Heart right ventricle (tissue), 16 donors: ENCODE measurements at regions not wholly inside any gene's neighbourhood (a gene's known extent, or its start where the extent isn't known, plus 50 kb on each side); places are given as distances from the start of the nearest gene placed in this dataset.

Source experiments
- ATAC-seq, 8 donors: fragments of 200-7000 bp; cut with Tn5 transposase; one replicate each; pipeline ENCODE4 v1.9.1; 2020; ENCODE audit warnings: mild to moderate bottlenecking in 8 of 8, moderate library complexity in 8 of 8, moderate number of reproducible peaks in 1 of 8
- DNase-seq, 2 donors: peaks; one replicate each; pipeline ENCODE4 v3.0.0-alpha.2; 2020
- H3K27ac ChIP-seq, 10 donors: fragments of 200-600 bp; sonication (generic) in 2 of 10; one replicate each; pipeline versions ENCODE4 v1.5.0 to v1.8.0; 2020 to 2022; ENCODE audit warnings: mild to moderate bottlenecking in 3 of 10
- H3K27me3 ChIP-seq, 7 donors: fragments of 200-600 bp; one replicate each; pipeline ENCODE4 v1.8.0; 2021 to 2022; ENCODE audit warnings: mild to moderate bottlenecking in 2 of 7
- H3K36me3 ChIP-seq, 9 donors: fragments of 200-600 bp; sonication (generic) in 1 of 9; one replicate each; pipeline versions ENCODE4 v1.5.0 to v1.8.0; 2020 to 2022; ENCODE audit warnings: mild to moderate bottlenecking in 2 of 9
- H3K4me1 ChIP-seq, 9 donors: fragments of 200-600 bp; sonication (generic) in 1 of 9; one replicate each; pipeline versions ENCODE4 v1.5.0 to v1.8.0; 2020 to 2022; ENCODE audit warnings: mild to moderate bottlenecking in 4 of 9
- H3K4me3 ChIP-seq, 10 donors: fragments of 200-600 bp; sonication (generic) in 2 of 10; one replicate each; pipeline versions ENCODE4 v1.5.0 to v1.8.0; 2020 to 2022; ENCODE audit warnings: mild to moderate bottlenecking in 7 of 10, moderate library complexity in 2 of 10
- H3K9me3 ChIP-seq, 11 donors: fragments of 200-600 bp in 10 of 11; sonication (generic) in 2 of 11; one replicate each; pipeline versions ENCODE4 v1.5.0 to v1.8.0; 2013 to 2022; ENCODE audit warnings: mild to moderate bottlenecking in 2 of 11, control low read depth in 1 of 11, moderate library complexity in 1 of 11
- CTCF ChIP-seq, 9 donors: fragments of 200-600 bp; sonication (generic) in 2 of 9; IDR thresholded peaks; one replicate each; pipeline versions ENCODE4 v1.5.0 to v1.8.0; 2021 to 2022; ENCODE audit warnings: antibody characterized with exemption in 9 of 9, mild to moderate bottlenecking in 5 of 9, moderate library complexity in 1 of 9
- WGBS, 2 donors: extraction: QIAGEN DNeasy Blood & Tissue Kit; methylation state at CpG; one replicate each; pipeline ENCODE4 v1.1.7; 2013; ENCODE audit warnings: inconsistent platforms in 1 of 2; 5-methylcytosine and 5-hydroxymethylcytosine counted together
- intact Hi-C, 10 donors: fragments of 100-400 bp; cut with DNase I; formaldehyde crosslinking; loops; one replicate each; pipeline versions ENCODE4 v1.11.1 to v1.14.2; 2022
- donor health status: Arrhythmogenic right ventricular cardiomyopathy.
- donor health status: ischemic (EF 13 %, LVEDD 7.1; RV severe dilation, severe dysfunction).
- donor health status: healthy with polysubstance abuse.
- donor health status: DM: no; HTN: yes; CAD: no.
- donor health status: DM: no; HTN: no; CAD: no.
- donor health status: ischemic (EF 25% LVEDD 6.9; RV normal size, moderate dysfunction).
- donor health status: ischemic (EF 25% LVEDD 5.7; RV mildly dilated, moderate dysfunction).
- donor health status: healthy.
- donor health status: DM: yes; HTN: yes; CAD: no.
- donor health status: Ischemic cardiomyopathy.
- donor health status: ischemic (EF 35%, LVEDD 5.7; RV mildly dilated, moderate dysfunction).
- donor health status: nonischemic (EF 11% LVEDD 7.7; RV severe dilation, severe dysfunction).
- donor health status: DM: yes; HTN: yes; CAD: no.
- donor health status: PGD.
- donor health status: ischemic (EF 29% LVEDD 5.4; RV normal size, mild dysfunction).
- donor health status: nonischemic (EF 23%, LVEDD 6.1; RV moderate dilation, normal function).

DNA sequence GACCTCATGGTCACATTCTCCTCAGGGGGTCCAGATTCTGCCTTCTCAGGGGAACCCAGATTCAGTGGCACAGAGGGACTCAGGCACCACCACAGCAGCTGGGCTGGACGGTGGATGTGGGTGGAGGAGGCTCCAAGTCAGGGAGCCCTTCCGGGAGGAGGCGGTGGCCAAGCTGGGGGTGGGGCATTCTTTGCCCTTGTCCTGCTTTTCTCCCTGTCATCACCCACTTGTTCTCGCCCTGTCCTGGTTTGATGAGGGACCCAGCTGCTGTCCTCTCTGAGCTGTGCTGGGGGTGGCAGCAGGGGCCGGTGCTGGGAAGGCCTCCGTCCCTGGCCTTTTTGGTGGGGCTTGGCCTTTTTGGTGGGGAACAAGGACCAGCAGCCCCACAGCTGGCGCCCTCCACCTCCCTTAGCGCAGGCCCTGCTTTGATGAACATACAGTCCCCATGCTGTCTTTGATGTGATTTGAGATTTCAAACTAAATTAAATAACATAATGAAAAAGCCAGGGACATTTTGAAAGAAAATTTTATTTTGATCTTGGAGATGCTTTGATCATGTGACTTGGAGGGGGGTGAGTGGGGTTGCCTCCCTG is 1168.2 kb downstream of the BRD1 start:
- Histone ChIP-seq H3K27me3 (peaks cover 0 to 6% (median 0%) of the 10 kb centered on the region in 7 donors), H3K4me1 (no peaks in the 10 kb centered on the region), H3K9me3 (peaks cover 0 to 29% (median 5%) of the 10 kb centered on the region in 11 donors), H3K36me3 (no peaks in the 10 kb centered on the region), H3K4me3 (no peak overlapping the region), H3K27ac (no peak overlapping the region)
- DNase-seq, result peak in 1 of 2 donors; percentile 31
- 34 to 43% methylated on average over 8 of the region's 8 CpGs for WGBS, 2 donors
- ATAC-seq, result peak in 4 of 8 donors; percentile 37 to 70 (median 52)
- intact Hi-C loops, result no loop called here
- no peak for TF ChIP-seq CTCF (IDR thresholded peaks at IDR 0.05)

DNA sequence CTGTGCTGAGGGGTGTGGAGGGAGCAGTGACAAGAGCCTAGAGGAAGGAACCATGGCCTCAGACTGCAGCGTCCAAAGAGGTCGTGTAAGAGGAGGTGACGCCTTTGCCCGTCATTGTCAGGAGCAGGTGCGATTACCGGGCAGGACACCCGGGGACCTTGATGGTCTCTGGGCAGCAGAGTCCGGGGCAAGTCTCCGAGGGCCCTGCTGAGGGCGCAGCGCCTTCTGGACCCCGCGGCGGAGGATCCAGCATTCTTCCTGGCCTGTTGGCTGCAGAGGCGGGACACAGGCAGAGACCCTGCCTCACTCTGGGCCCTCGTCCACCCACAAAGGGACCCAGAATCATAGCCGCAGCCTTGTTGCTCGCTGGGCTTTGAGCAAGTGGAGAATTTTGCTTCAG is 1168.8 kb downstream of the BRD1 start:
- intact Hi-C loops, result no loop called here
- H3K27me3 ChIP-seq, result peaks cover 0 to 6% (median 0%) of the 10 kb centered on the region in 7 donors
- no peak overlapping the region for H3K27ac ChIP-seq
- TF ChIP-seq CTCF (IDR thresholded peaks at IDR 0.05), result no peak
- peaks cover 0 to 23% (median 5%) of the 10 kb centered on the region in 11 donors for H3K9me3 ChIP-seq
- 87 to 90% methylated on average over 18 of the region's 18 CpGs for WGBS, 2 donors
- H3K4me1 ChIP-seq, result no peaks in the 10 kb centered on the region
- no peak overlapping the region for H3K4me3 ChIP-seq
- ATAC-seq (no peak), DNase-seq (no peak)
- H3K36me3 ChIP-seq, result no peaks in the 10 kb centered on the region

GRCh38 chr22:48658246-48658645 is 1169.4 kb downstream of the BRD1 start:
- WGBS, 2 donors, result 85% methylated on average over 15 of the region's 15 CpGs
- Histone ChIP-seq H3K36me3 (no peaks in the 10 kb centered on the region), H3K27ac (no peak overlapping the region), H3K9me3 (peaks cover 0 to 17% (median under 1%) of the 10 kb centered on the region in 11 donors), H3K27me3 (peaks cover 0 to 6% (median 0%) of the 10 kb centered on the region in 7 donors), H3K4me1 (no peaks in the 10 kb centered on the region), H3K4me3 (no peak overlapping the region)
- no peak for TF ChIP-seq CTCF (IDR thresholded peaks at IDR 0.05)
- ATAC-seq (no peak), DNase-seq (no peak)
- intact Hi-C loops, result no loop called here

DNA sequence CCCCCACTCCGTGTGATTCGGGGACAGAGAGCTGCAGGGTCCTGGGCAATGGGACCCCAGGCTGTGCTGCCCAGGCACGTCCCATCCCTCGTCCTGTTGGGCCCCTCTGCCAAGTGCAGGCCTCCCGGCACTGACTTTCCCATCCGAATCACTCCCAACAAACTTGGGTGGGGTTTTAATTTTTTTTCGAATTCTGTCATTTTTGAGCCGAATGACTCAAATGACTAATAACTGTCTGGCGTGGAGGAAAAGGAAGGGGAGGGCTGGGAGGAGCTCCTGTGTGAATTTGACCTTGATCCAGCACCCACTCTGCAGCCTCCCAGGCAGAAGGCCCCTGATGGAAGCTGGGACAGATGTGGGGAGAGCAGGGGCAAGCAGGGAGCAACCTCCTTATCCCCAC is 1173.2 kb downstream of the BRD1 start:
- Histone ChIP-seq H3K36me3 (no peaks in the 10 kb centered on the region), H3K9me3 (peaks cover 0 to 10% (median 0%) of the 10 kb centered on the region in 11 donors), H3K27me3 (peaks cover 0 to 5% (median 0%) of the 10 kb centered on the region in 7 donors), H3K4me1 (no peaks in the 10 kb centered on the region), H3K4me3 (no peak overlapping the region), H3K27ac (peak overlapping the region in 1 of 10 donors; percentile 19)
- no peak for TF ChIP-seq CTCF (IDR thresholded peaks at IDR 0.05)
- ATAC-seq, result peak in 1 of 8 donors; percentile 46
- no peak for DNase-seq
- intact Hi-C loops, result no loop called here
- WGBS, 2 donors, result 56 to 69% methylated on average over 9 of the region's 9 CpGs
